ENCODE measurements at regions not wholly inside any gene's neighbourhood (a gene's known extent, or its start where the extent isn't known, plus 50 kb on each side); places are given as distances from the start of the nearest gene placed in this dataset.
"Not testable (repeated sequence)": the region's sequence is repeated elsewhere in the genome, so short reads cannot be mapped to it uniquely, and the experiment has no call there.

GRCh38 chr9:95574866-95575553 lies 58.2 kb upstream of the PTCH1 start:
- no peak for DNase-seq

GRCh38 chr9:95574176-95574575 lies 57.4 kb upstream of the PTCH1 start:
- no peak for DNase-seq

GRCh38 chr9:95573463-95573862 lies 56.7 kb upstream of the PTCH1 start:
- no peak for DNase-seq

- peak; percentile 73 for DNase-seq
Measured at GRCh38 chr9:95572381-95573151, 55.8 kb upstream of the PTCH1 start.

- no peak for DNase-seq
Measured at GRCh38 chr9:95570646-95571045, 53.9 kb upstream of the PTCH1 start.

GRCh38 chr9:95570150-95570549 lies 53.4 kb upstream of the PTCH1 start:
- DNase-seq, result peak; percentile 42

GRCh38 chr9:95568735-95569134 lies 52.0 kb upstream of the PTCH1 start:
- DNase-seq, result not testable (repeated sequence)

All from tongue (tissue), 1 donor.